Esophagus squamous epithelium (tissue), 5 donors: ENCODE measurements at regions not wholly inside any gene's neighbourhood (a gene's known extent, or its start where the extent isn't known, plus 50 kb on each side); places are given as distances from the start of the nearest gene placed in this dataset.

Source experiments
- DNase-seq: peaks from one replicate; lab custom pipeline; 2025; lab: John Stamatoyannopoulos, UW
- H3K27ac ChIP-seq, 4 donors: fragments of 200-600 bp; sonication (generic); one replicate each; pipeline ENCODE4 v1.5.1; 2016 to 2019; ENCODE audit warnings: mild to moderate bottlenecking in 1 of 4
- H3K27me3 ChIP-seq, 4 donors: fragments of 200-600 bp; sonication (generic); 1 replicate in 3 of 4; 2 replicates in 1 of 4; pipeline versions ENCODE4 v1.5.1 to v1.6.0; 2017 to 2021; ENCODE audit warnings: antibody characterized with exemption in 1 of 4
- H3K36me3 ChIP-seq, 3 donors: fragments of 200-600 bp; sonication (generic); one replicate each; pipeline ENCODE4 v1.5.1; 2016 to 2019
- H3K4me1 ChIP-seq, 3 donors: fragments of 200-600 bp; sonication (generic); one replicate each; pipeline ENCODE4 v1.5.1; 2017 to 2019
- H3K4me3 ChIP-seq, 4 donors: fragments of 200-600 bp; sonication (generic); 1 replicate in 3 of 4; 2 replicates in 1 of 4; pipeline ENCODE4 v1.5.1; 2016 to 2019; ENCODE audit warnings: mild to moderate bottlenecking in 2 of 4, moderate library complexity in 1 of 4
- H3K9me3 ChIP-seq, 3 donors: fragments of 200-600 bp; sonication (generic); one replicate each; pipeline ENCODE4 v1.5.1; 2016 to 2019
- POLR2A ChIP-seq, 4 donors: fragments of 450-650 bp; IDR thresholded peaks; one replicate each; pipeline ENCODE4 v1.6.1; 2017; ENCODE audit warnings: antibody characterized with exemption in 4 of 4, mild to moderate bottlenecking in 4 of 4, moderate library complexity in 3 of 4
- WGBS, 2 donors: methylation state at CpG; one replicate each; pipeline ENCODE4 v1.1.5; 2018; 5-methylcytosine and 5-hydroxymethylcytosine counted together
- intact Hi-C: fragments of 100-400 bp; cut with DNase I; formaldehyde crosslinking; loops from one replicate; pipeline ENCODE4 v1.15.0; 2022
- TF ChIP-seq, protein P1 (sequence below), 6 experiments: fragments of 450-650 bp in 4 of 6; fragments of 200-600 bp in 2 of 6; sonication (generic) in 2 of 6; IDR thresholded peaks; one replicate each; pipeline ENCODE4 v1.5.1; 2016 to 2019; ENCODE audit warnings: antibody characterized with exemption in 6 of 6, mild to moderate bottlenecking in 4 of 6, moderate library complexity in 4 of 6
- donor health status: DM: yes; HTN: yes; CAD: no.

DNA sequence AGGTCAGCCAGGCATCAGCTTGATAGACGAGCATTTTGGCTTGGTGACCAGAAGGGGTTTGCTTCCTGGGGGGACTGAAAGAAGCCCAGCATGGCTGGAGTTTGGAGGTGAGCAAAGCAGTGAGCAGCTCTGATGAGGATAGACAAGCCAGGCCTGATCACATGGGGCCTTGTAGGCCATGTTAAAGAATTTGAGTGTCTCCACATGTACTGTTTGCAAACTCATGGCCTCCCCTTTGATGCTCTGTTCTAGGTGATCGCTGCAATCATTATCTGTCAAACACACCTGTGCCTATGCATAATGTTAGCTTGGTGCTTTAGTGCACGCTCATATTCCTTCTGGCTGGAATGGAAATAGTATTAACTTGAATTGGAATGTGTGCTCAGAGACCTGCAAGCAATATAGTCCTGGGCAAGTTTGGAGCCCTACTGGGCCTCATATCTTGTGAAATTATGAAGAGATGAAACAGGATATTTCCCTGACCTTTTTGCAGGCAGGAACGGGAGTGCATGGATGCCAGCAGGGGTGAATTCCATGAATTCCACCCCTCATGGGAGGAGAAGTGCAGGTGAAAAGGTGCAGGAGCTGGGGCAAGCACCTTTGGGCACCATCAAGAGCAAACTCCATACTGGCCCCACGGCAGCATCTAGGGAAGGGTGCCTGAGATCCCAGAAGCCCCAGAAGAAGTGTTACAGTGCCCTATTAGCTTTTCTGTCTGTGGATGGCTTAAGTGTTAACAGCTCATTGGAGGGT lies 480.5 kb downstream of the EPM2A start:
- Histone ChIP-seq H3K4me1 (no peaks in the 10 kb centered on the region), H3K4me3 (no peak overlapping the region), H3K27me3 (no peaks in the 10 kb centered on the region), H3K9me3 (no peaks in the 10 kb centered on the region), H3K27ac (no peak overlapping the region), H3K36me3 (no peaks in the 10 kb centered on the region)
- intact Hi-C loops: no loop called here
- 67 to 74% methylated on average over 4 to 5 of the region's 5 CpGs for WGBS, 2 donors
- no peak for DNase-seq
- no peak for TF ChIP-seq POLR2A (IDR thresholded peaks at IDR 0.05)
- TF ChIP-seq, protein P1, sequence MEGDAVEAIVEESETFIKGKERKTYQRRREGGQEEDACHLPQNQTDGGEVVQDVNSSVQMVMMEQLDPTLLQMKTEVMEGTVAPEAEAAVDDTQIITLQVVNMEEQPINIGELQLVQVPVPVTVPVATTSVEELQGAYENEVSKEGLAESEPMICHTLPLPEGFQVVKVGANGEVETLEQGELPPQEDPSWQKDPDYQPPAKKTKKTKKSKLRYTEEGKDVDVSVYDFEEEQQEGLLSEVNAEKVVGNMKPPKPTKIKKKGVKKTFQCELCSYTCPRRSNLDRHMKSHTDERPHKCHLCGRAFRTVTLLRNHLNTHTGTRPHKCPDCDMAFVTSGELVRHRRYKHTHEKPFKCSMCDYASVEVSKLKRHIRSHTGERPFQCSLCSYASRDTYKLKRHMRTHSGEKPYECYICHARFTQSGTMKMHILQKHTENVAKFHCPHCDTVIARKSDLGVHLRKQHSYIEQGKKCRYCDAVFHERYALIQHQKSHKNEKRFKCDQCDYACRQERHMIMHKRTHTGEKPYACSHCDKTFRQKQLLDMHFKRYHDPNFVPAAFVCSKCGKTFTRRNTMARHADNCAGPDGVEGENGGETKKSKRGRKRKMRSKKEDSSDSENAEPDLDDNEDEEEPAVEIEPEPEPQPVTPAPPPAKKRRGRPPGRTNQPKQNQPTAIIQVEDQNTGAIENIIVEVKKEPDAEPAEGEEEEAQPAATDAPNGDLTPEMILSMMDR (IDR thresholded peaks at IDR 0.05): no peak

DNA sequence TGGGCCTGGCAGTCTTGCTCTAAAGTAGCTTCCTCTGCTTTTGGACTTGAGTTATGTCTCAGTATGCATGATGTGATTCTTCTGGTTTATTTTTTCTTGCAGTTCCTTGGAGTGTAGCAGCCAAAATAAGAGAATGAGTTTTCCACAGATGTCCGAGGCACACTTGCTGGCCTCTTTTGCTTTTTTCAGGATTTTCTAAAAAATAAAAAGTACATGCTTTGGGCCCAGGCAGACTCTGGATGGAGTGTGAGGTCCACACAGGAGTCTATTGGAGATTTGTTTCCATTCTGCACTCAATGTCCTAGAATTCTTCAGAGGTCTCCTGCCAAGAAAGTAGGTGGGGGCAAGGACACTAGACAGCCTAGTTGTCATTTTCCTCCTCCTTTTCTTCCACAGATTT lies 477.6 kb downstream of the EPM2A start:
- no peaks in the 10 kb centered on the region for H3K27me3 ChIP-seq
- 85 to 92% methylated on average over 1 of the region's 1 CpG for WGBS, 2 donors
- intact Hi-C loops: no loop called here

DNA sequence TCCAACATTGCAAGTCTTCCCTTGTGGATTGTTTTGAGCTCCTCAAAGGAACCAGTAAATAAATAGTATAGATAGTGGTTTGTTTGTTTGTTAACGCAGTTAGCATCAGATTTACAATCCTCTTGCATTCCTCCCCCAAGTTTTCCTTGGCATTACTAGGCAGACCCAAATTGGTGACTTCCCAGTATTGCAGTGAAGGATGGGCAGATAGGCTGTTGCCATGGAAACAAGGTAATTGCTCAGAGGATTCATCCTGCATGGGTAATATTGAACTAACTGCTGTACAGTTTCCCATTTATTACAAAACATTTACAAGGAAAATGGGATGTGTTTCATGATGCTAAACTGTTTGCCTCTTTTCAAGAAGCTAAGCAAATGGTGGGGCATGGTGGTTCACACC lies 477.2 kb downstream of the EPM2A start:
- no peak for TF ChIP-seq POLR2A (IDR thresholded peaks at IDR 0.05)
- TF ChIP-seq, protein P1 (IDR thresholded peaks at IDR 0.05): no peak
- Histone ChIP-seq H3K36me3 (no peaks in the 10 kb centered on the region), H3K4me1 (no peaks in the 10 kb centered on the region), H3K27me3 (no peaks in the 10 kb centered on the region), H3K4me3 (no peak overlapping the region), H3K9me3 (no peaks in the 10 kb centered on the region), H3K27ac (no peak overlapping the region)
- DNase-seq: no peak
- intact Hi-C loops: no loop called here
- 58 to 67% methylated on average over 1 of the region's 1 CpG for WGBS, 2 donors

More for the DNA sequence above, 477.6 kb downstream of the EPM2A start:
- no peak for DNase-seq
- no peaks in the 10 kb centered on the region for H3K9me3 ChIP-seq
- H3K4me3 ChIP-seq: no peak overlapping the region
- TF ChIP-seq, protein P1 (IDR thresholded peaks at IDR 0.05): no peak
- TF ChIP-seq POLR2A (IDR thresholded peaks at IDR 0.05): no peak
- no peak overlapping the region for H3K27ac ChIP-seq
- H3K4me1 ChIP-seq: no peaks in the 10 kb centered on the region
- no peaks in the 10 kb centered on the region for H3K36me3 ChIP-seq

DNA sequence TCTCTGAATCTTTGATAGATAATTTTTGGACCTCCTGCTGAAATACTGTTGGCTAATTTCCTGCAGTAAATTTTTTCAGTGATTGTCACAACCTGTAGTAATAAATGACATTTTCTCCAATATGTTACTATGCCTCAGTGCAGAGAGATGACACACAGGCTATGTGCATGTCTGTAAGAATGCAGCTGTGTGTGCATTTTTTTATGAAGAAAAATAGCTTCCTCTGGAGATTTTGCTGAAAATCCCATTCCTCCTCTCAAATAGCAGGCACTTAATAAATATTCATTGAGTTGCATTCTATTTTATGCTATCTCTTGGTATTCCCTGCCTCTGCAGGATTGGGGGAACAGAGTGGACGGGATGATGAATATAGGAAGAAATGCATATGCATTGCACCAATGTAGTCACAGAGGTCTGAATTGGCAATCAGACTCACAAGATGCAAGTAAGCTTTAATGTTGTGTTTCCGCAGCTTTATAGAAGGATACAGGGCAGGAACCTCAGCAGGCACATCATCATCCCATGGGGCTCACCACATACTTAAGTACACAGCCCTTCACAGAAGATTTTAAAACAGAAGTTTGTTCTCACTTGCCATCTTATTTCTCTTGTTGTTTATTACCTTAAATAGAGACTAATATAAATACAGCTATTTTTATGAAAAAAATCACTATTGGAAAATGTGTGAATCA lies 474.7 kb downstream of the EPM2A start:
- no peaks in the 10 kb centered on the region for H3K36me3 ChIP-seq
- intact Hi-C loops: no loop called here
- no peak for DNase-seq
- no peak overlapping the region for H3K27ac ChIP-seq
- no peak overlapping the region for H3K4me3 ChIP-seq
- no peak for TF ChIP-seq POLR2A (IDR thresholded peaks at IDR 0.05)
- TF ChIP-seq, protein P1 (IDR thresholded peaks at IDR 0.05): no peak
- H3K27me3 ChIP-seq: no peaks in the 10 kb centered on the region
- H3K9me3 ChIP-seq: no peaks in the 10 kb centered on the region
- WGBS, 2 donors: 72 to 84% methylated on average over 2 of the region's 2 CpGs
- no peaks in the 10 kb centered on the region for H3K4me1 ChIP-seq

DNA sequence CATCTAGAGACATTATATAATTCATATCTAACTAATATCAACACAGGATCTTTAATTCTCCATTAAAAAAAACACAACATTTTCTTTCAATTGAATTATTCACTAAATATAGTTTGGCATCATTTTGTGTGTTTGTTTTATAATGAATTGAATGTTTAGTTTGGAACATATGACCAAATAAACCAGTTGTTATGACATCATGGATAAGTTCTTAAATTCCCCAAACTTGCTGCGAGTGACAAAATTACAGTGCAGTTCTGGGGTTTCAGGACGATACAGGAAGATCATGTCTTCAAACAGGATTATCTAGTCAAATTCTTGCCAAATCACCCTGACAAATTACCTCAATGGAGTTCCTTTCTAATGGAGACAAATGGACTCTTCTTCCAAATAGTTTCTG lies 473.6 kb downstream of the EPM2A start:
- TF ChIP-seq POLR2A (IDR thresholded peaks at IDR 0.05): no peak
- TF ChIP-seq, protein P1 (IDR thresholded peaks at IDR 0.05): no peak
- DNase-seq: no peak
- 46 to 53% methylated on average over 2 of the region's 2 CpGs for WGBS, 2 donors
- Histone ChIP-seq H3K27me3 (no peaks in the 10 kb centered on the region), H3K4me1 (no peaks in the 10 kb centered on the region), H3K9me3 (no peaks in the 10 kb centered on the region), H3K36me3 (no peaks in the 10 kb centered on the region), H3K4me3 (no peak overlapping the region), H3K27ac (no peak overlapping the region)
- intact Hi-C loops: no loop called here
